Endothelial cell of umbilical vein (primary cell): ENCODE measurements at regions not wholly inside any gene's neighbourhood (a gene's known extent, or its start where the extent isn't known, plus 50 kb on each side); places are given as distances from the start of the nearest gene placed in this dataset.

Experiments
- CTCF ChIP-seq, 2 donors: IDR thresholded peaks; 1 replicate in 1 of 2; 2 replicates in 1 of 2; pipeline ENCODE4 v1.5.1; 2011; ENCODE audit warnings: low read length in 2 of 2, mild to moderate bottlenecking in 2 of 2, moderate library complexity in 2 of 2, control low read depth in 1 of 2, inconsistent platforms in 1 of 2, low read depth in 1 of 2; ENCODE audit not compliant: insufficient read depth in 1 of 2; ENCODE audit errors: extremely low read depth in 1 of 2
- EZH2 ChIP-seq: IDR thresholded peaks from 2 replicates; pipeline ENCODE4 v1.6.1; 2012; ENCODE audit warnings: borderline replicate concordance, low read depth, mild to moderate bottlenecking, moderate library complexity, low read length, inconsistent platforms; ENCODE audit not compliant: severe bottlenecking
- JUN ChIP-seq: IDR thresholded peaks from 2 replicates; pipeline ENCODE4 v1.6.1; 2011; ENCODE audit warnings: borderline replicate concordance, low read depth; ENCODE audit not compliant: insufficient read length, insufficient read depth
- POLR2A ChIP-seq: IDR thresholded peaks from 2 replicates; pipeline ENCODE4 v1.6.1; 2012; ENCODE audit warnings: low read depth, mild to moderate bottlenecking, control low read depth, low read length

- TF ChIP-seq EZH2 (no peak), CTCF (IDR thresholded peaks at IDR 0.05; ENCODE audit: extremely low read depth in 1 of 2, insufficient read depth in 1 of 2, low read depth in 1 of 2, low read length in 2 of 2) (no peak), POLR2A (no peak), JUN (no peak)
These were observed 155.6 kb upstream of the MON1B start for GRCh38 chr16:77035361-77035760.
